Mesenchymal stem cell (in vitro differentiated cells and primary cell): ENCODE measurements at regions not wholly inside any gene's neighbourhood (a gene's known extent, or its start where the extent isn't known, plus 50 kb on each side); places are given as distances from the start of the nearest gene placed in this dataset.
A peak's percentile ranks its signal among the peaks of the same experiment; 100 is the strongest.

ENCODE experiments used
- DNase-seq: peaks from one replicate; pipeline ENCODE4 v3.0.0-alpha.2; 2013
- H2AFZ ChIP-seq: one replicate; pipeline ENCODE4 v1.6.1; 2013; ENCODE audit warnings: low read depth, mild to moderate bottlenecking, control low read depth, inconsistent platforms, low read length, moderate library complexity
- H2AK5ac ChIP-seq: 2 replicates; pipeline ENCODE4 v1.6.1; 2013; ENCODE audit warnings: low read length, moderate library complexity, mild to moderate bottlenecking, inconsistent platforms; ENCODE audit not compliant: severe bottlenecking
- H2BK120ac ChIP-seq: one replicate; pipeline ENCODE4 v1.6.1; 2013; ENCODE audit warnings: low read depth, mild to moderate bottlenecking, inconsistent platforms, low read length, moderate library complexity
- H2BK12ac ChIP-seq, 2 experiments: one replicate each; pipeline ENCODE4 v1.6.1; 2013; ENCODE audit warnings: inconsistent platforms in 2 of 2, low read length in 2 of 2, mild to moderate bottlenecking in 2 of 2, moderate library complexity in 2 of 2, control low read depth in 1 of 2
- H2BK15ac ChIP-seq: one replicate; pipeline ENCODE4 v1.6.1; 2013; ENCODE audit warnings: mild to moderate bottlenecking, low read depth, inconsistent platforms; ENCODE audit not compliant: poor library complexity, severe bottlenecking
- H2BK5ac ChIP-seq: 2 replicates; pipeline ENCODE4 v1.6.1; 2013; ENCODE audit warnings: low read depth, mild to moderate bottlenecking, low read length, control low read depth, inconsistent platforms; ENCODE audit not compliant: poor library complexity, severe bottlenecking
- H3K14ac ChIP-seq, 2 experiments: one replicate each; pipeline ENCODE4 v1.6.1; 2013; ENCODE audit warnings: inconsistent platforms in 2 of 2, low read length in 2 of 2, control low read depth in 1 of 2, mild to moderate bottlenecking in 1 of 2, moderate library complexity in 1 of 2
- H3K18ac ChIP-seq, 2 experiments: one replicate each; pipeline ENCODE4 v1.6.1; 2013; ENCODE audit warnings: inconsistent platforms in 2 of 2, low read length in 2 of 2, control low read depth in 1 of 2, low read depth in 1 of 2, mild to moderate bottlenecking in 1 of 2
- H3K23ac ChIP-seq, 2 experiments: one replicate each; pipeline ENCODE4 v1.6.1; 2013; ENCODE audit warnings: inconsistent platforms in 2 of 2, low read length in 2 of 2, mild to moderate bottlenecking in 2 of 2, moderate library complexity in 2 of 2, control low read depth in 1 of 2
- H3K27ac ChIP-seq: 2 replicates; pipeline ENCODE4 v1.5.1; 2013; ENCODE audit warnings: mild to moderate bottlenecking, moderate library complexity, low read length, control low read depth, inconsistent platforms; ENCODE audit not compliant: poor library complexity, severe bottlenecking
- H3K27me3 ChIP-seq, 2 experiments: 2 replicates each; pipeline versions ENCODE4 v1.6.1 to v1.7.0; 2013; ENCODE audit warnings: low read length in 2 of 2, mild to moderate bottlenecking in 2 of 2, moderate library complexity in 2 of 2, control low read depth in 1 of 2, inconsistent platforms in 1 of 2; ENCODE audit not compliant: control insufficient read depth in 1 of 2, insufficient read depth in 1 of 2
- H3K36me3 ChIP-seq, 2 experiments: 2 replicates each; pipeline versions ENCODE4 v1.6.1 to v1.7.0; 2013; ENCODE audit warnings: low read length in 2 of 2, control low read depth in 1 of 2, inconsistent platforms in 1 of 2, low read depth in 1 of 2, mild to moderate bottlenecking in 1 of 2; ENCODE audit not compliant: insufficient read depth in 2 of 2, control insufficient read depth in 1 of 2
- H3K4ac ChIP-seq, 2 experiments: one replicate each; pipeline ENCODE4 v1.6.1; 2013; ENCODE audit warnings: inconsistent platforms in 2 of 2, low read length in 2 of 2, mild to moderate bottlenecking in 2 of 2, moderate library complexity in 2 of 2, control low read depth in 1 of 2, low read depth in 1 of 2
- H3K4me1 ChIP-seq: 2 replicates; pipeline ENCODE4 v1.6.1; 2013; ENCODE audit warnings: low read depth, low read length, control low read depth; ENCODE audit not compliant: control insufficient read depth, insufficient read depth
- H3K4me2 ChIP-seq: 2 replicates; pipeline ENCODE4 v1.6.1; 2013; ENCODE audit warnings: low read length, mild to moderate bottlenecking, inconsistent platforms; ENCODE audit not compliant: poor library complexity, severe bottlenecking
- H3K4me3 ChIP-seq, 2 experiments: 2 replicates each; pipeline versions ENCODE4 v1.5.1 to v1.7.0; 2013; ENCODE audit warnings: low read length in 2 of 2, mild to moderate bottlenecking in 2 of 2, control low read depth in 1 of 2, low read depth in 1 of 2; ENCODE audit not compliant: insufficient read depth in 1 of 2
- H3K79me1 ChIP-seq: replicated peaks from 2 replicates; pipeline ENCODE4 v1.6.1; 2013; ENCODE audit warnings: mild to moderate bottlenecking, control low read depth, low read length, inconsistent platforms; ENCODE audit not compliant: poor library complexity, severe bottlenecking
- H3K9ac ChIP-seq: 2 replicates; pipeline ENCODE4 v1.7.0; 2013; ENCODE audit warnings: mild to moderate bottlenecking, low read length, moderate library complexity
- H3K9me3 ChIP-seq: 2 replicates; pipeline ENCODE4 v1.7.0; 2013; ENCODE audit warnings: mild to moderate bottlenecking, low read length; ENCODE audit not compliant: control insufficient read depth
- H4K8ac ChIP-seq: one replicate; pipeline ENCODE4 v1.6.1; 2013; ENCODE audit warnings: inconsistent platforms, mild to moderate bottlenecking, low read length, moderate library complexity
- H4K91ac ChIP-seq: one replicate; pipeline ENCODE4 v1.6.1; 2013; ENCODE audit warnings: mild to moderate bottlenecking, low read length, inconsistent platforms
- WGBS: methylation state at CpG from one replicate; pipeline ENCODE4 v1.1.7; 2013; ENCODE audit warnings: mixed read lengths; 5-methylcytosine and 5-hydroxymethylcytosine counted together

- no peak overlapping the region for H4K8ac ChIP-seq
- H3K14ac ChIP-seq, result no peak overlapping the region
- no peaks in the 10 kb centered on the region for H3K27me3 ChIP-seq
- H3K18ac ChIP-seq, result no peak overlapping the region
- no peak overlapping the region for H4K91ac ChIP-seq
- H3K23ac ChIP-seq, result no peak overlapping the region
- peaks cover 4% of the 10 kb centered on the region for H3K9me3 ChIP-seq
- no peaks in the 10 kb centered on the region for H3K36me3 ChIP-seq
- no peak for DNase-seq
- no peak overlapping the region for H2AK5ac ChIP-seq
- H3K4me3 ChIP-seq, result no peak overlapping the region
- no peak overlapping the region for H3K4ac ChIP-seq
- no CpG with 5 or more reads among the region's 1 CpG for whole genome bisulfite sequencing
- no peak overlapping the region for H2BK12ac ChIP-seq
- H3K4me1 ChIP-seq, result no peaks in the 10 kb centered on the region
- H2BK15ac ChIP-seq, result no peak overlapping the region
- H3K4me2 ChIP-seq, result no peak overlapping the region
- H2BK5ac ChIP-seq, result no peak overlapping the region
- no peak overlapping the region for H2BK120ac ChIP-seq
- H3K27ac ChIP-seq, result no peak overlapping the region
- no peaks in the 10 kb centered on the region for H3K79me1 ChIP-seq
- no peak overlapping the region for H3K9ac ChIP-seq
- H2AFZ ChIP-seq, result no peak overlapping the region
Measured at GRCh38 chr16:35370617-35371016, 1911.2 kb downstream of the TP53TG3F start.

DNA sequence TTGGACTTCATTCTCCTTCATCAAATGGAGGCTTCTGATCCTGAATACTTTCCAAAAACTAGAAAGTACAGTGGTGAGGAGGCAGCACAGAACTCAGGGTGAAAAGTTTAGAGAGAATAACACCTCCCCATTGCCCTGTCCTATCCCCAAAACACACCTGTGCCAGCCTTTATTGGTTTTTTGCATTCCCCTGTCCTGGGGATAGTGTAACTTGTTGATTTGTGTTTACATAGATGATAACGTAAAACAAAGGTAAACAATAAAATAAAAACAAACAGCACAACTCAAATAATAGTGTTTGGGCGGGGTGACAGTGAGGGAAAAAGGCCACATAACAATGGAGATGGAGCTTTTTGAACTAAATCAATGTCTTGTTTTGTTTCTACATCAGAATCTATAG is 1917.7 kb downstream of the TP53TG3F start:
- Histone ChIP-seq H3K4me2 (no peak overlapping the region), H3K4me3 (no peak overlapping the region), H4K8ac (no peak overlapping the region), H3K23ac (no peak overlapping the region), H3K27ac (no peak overlapping the region), H2BK15ac (no peak overlapping the region), H3K18ac (no peak overlapping the region), H3K9ac (no peak overlapping the region), H2AFZ (no peak overlapping the region), H3K9me3 (no peaks in the 10 kb centered on the region), H2BK5ac (no peak overlapping the region), H3K79me1 (no peaks in the 10 kb centered on the region), H3K4ac (no peak overlapping the region), H3K27me3 (no peaks in the 10 kb centered on the region), H3K4me1 (no peaks in the 10 kb centered on the region), H2BK120ac (no peak overlapping the region), H2BK12ac (no peak overlapping the region), H2AK5ac (no peak overlapping the region), H3K14ac (no peak overlapping the region), H3K36me3 (no peaks in the 10 kb centered on the region), H4K91ac (no peak overlapping the region)
- DNase-seq, result no peak
- WGBS, result 14% methylated on average over 1 of the region's 2 CpGs

GRCh38 chr16:35386619-35387018 is 1927.2 kb downstream of the TP53TG3F start:
- WGBS, result no CpG with 5 or more reads among the region's 2 CpGs
- no peak overlapping the region for H3K14ac ChIP-seq

GRCh38 chr16:35391328-35391727 is 1931.9 kb downstream of the TP53TG3F start:
- no peak overlapping the region for H3K18ac ChIP-seq
- H3K27me3 ChIP-seq, result no peaks in the 10 kb centered on the region
- no peak overlapping the region for H3K27ac ChIP-seq
- H3K23ac ChIP-seq, result no peak overlapping the region
- peak; percentile 8 for DNase-seq
- no peak overlapping the region for H3K4ac ChIP-seq
- H3K4me3 ChIP-seq, result no peak overlapping the region
- H2AK5ac ChIP-seq, result no peak overlapping the region
- H3K4me1 ChIP-seq, result no peaks in the 10 kb centered on the region
- no peak overlapping the region for H2BK5ac ChIP-seq
- 54% methylated on average over 9 of the region's 10 CpGs for WGBS
- no peak overlapping the region for H2BK12ac ChIP-seq
- no peak overlapping the region for H2BK15ac ChIP-seq
- H3K9me3 ChIP-seq, result no peaks in the 10 kb centered on the region
- H3K79me1 ChIP-seq, result no peaks in the 10 kb centered on the region
- H3K36me3 ChIP-seq, result no peaks in the 10 kb centered on the region
- H3K14ac ChIP-seq, result no peak overlapping the region
- no peak overlapping the region for H2AFZ ChIP-seq
- no peak overlapping the region for H4K8ac ChIP-seq
- H2BK120ac ChIP-seq, result no peak overlapping the region
- H4K91ac ChIP-seq, result no peak overlapping the region
- no peak overlapping the region for H3K4me2 ChIP-seq
- no peak overlapping the region for H3K9ac ChIP-seq

More at GRCh38 chr16:35386619-35387018, 1927.2 kb downstream of the TP53TG3F start:
- no peak overlapping the region for H3K4ac ChIP-seq
- H3K4me2 ChIP-seq, result no peak overlapping the region
- no peak for DNase-seq
- no peak overlapping the region for H4K91ac ChIP-seq
- H3K27me3 ChIP-seq, result no peaks in the 10 kb centered on the region
- no peak overlapping the region for H2BK120ac ChIP-seq
- no peak overlapping the region for H3K23ac ChIP-seq
- no peak overlapping the region for H3K9ac ChIP-seq
- H2AFZ ChIP-seq, result no peak overlapping the region
- no peaks in the 10 kb centered on the region for H3K36me3 ChIP-seq
- H3K9me3 ChIP-seq, result no peaks in the 10 kb centered on the region
- no peak overlapping the region for H2BK12ac ChIP-seq
- H2AK5ac ChIP-seq, result no peak overlapping the region
- H3K79me1 ChIP-seq, result no peaks in the 10 kb centered on the region
- H3K4me3 ChIP-seq, result no peak overlapping the region
- H3K27ac ChIP-seq, result no peak overlapping the region
- H2BK15ac ChIP-seq, result no peak overlapping the region
- H2BK5ac ChIP-seq, result no peak overlapping the region
- no peaks in the 10 kb centered on the region for H3K4me1 ChIP-seq
- no peak overlapping the region for H4K8ac ChIP-seq
- H3K18ac ChIP-seq, result no peak overlapping the region
